Forelimb muscle (tissue), 1 donor: ENCODE measurements at regions not wholly inside any gene's neighbourhood (a gene's known extent, or its start where the extent isn't known, plus 50 kb on each side); places are given as distances from the start of the nearest gene placed in this dataset.
"Not testable (repeated sequence)": the region's sequence is repeated elsewhere in the genome, so short reads cannot be mapped to it uniquely, and the experiment has no call there.

Experiments
- DNase-seq: peaks from one replicate; pipeline ENCODE4 v3.0.0-alpha.2; 2013; ENCODE audit warnings: low read depth

GRCh38 chr3:178340506-178340905 is 195.7 kb upstream of the KCNMB2 start:
- no peak for DNase-seq

GRCh38 chr3:178341636-178342035 is 194.6 kb upstream of the KCNMB2 start:
- no peak for DNase-seq

- DNase-seq: no peak
Measured at GRCh38 chr3:178342111-178342510, 194.1 kb upstream of the KCNMB2 start.

- DNase-seq: no peak
Measured at GRCh38 chr3:178343433-178344038, 192.7 kb upstream of the KCNMB2 start.

GRCh38 chr3:178345944-178346343 is 190.3 kb upstream of the KCNMB2 start:
- no peak for DNase-seq

- DNase-seq: not testable (repeated sequence)
Measured at GRCh38 chr3:178348561-178349217, 187.5 kb upstream of the KCNMB2 start.

- DNase-seq: not testable (repeated sequence)
Measured at GRCh38 chr3:178349218-178349596, 187.0 kb upstream of the KCNMB2 start.

GRCh38 chr3:178350763-178351162 is 185.5 kb upstream of the KCNMB2 start:
- DNase-seq: no peak

- DNase-seq: no peak
Measured at GRCh38 chr3:178352326-178353005, 183.8 kb upstream of the KCNMB2 start.

GRCh38 chr3:178353006-178353694 is 183.1 kb upstream of the KCNMB2 start:
- no peak for DNase-seq

- no peak for DNase-seq
Measured at GRCh38 chr3:178359728-178360127, 176.5 kb upstream of the KCNMB2 start.

GRCh38 chr3:178363048-178363447 is 173.2 kb upstream of the KCNMB2 start:
- not testable (repeated sequence) for DNase-seq

GRCh38 chr3:178367817-178368617 is 168.2 kb upstream of the KCNMB2 start:
- no peak for DNase-seq

- DNase-seq: no peak
Measured at GRCh38 chr3:178369006-178369405, 167.2 kb upstream of the KCNMB2 start.

- no peak for DNase-seq
Measured at GRCh38 chr3:178369811-178370210, 166.4 kb upstream of the KCNMB2 start.

- no peak for DNase-seq
Measured at GRCh38 chr3:178370387-178370786, 165.8 kb upstream of the KCNMB2 start.

- DNase-seq: no peak
Measured at GRCh38 chr3:178381555-178381954, 154.7 kb upstream of the KCNMB2 start.

- no peak for DNase-seq
Measured at GRCh38 chr3:178381971-178382448, 154.2 kb upstream of the KCNMB2 start.

GRCh38 chr3:178382449-178383061 is 153.7 kb upstream of the KCNMB2 start:
- DNase-seq: no peak

GRCh38 chr3:178384321-178385230 is 151.7 kb upstream of the KCNMB2 start:
- DNase-seq: no peak
